Suprapubic skin (tissue), 3 donors: ENCODE measurements at regions not wholly inside any gene's neighbourhood (a gene's known extent, or its start where the extent isn't known, plus 50 kb on each side); places are given as distances from the start of the nearest gene placed in this dataset.

ENCODE experiments used
- EP300 ChIP-seq: sonication (generic); formaldehyde crosslinking; IDR thresholded peaks from one replicate; pipeline ENCODE4 v1.6.1; 2017; ENCODE audit warnings: antibody characterized with exemption
- TF ChIP-seq, protein P1 (sequence below), 2 donors: fragments of 200-600 bp in 1 of 2; fragments of 450-650 bp in 1 of 2; sonication (generic) in 1 of 2; IDR thresholded peaks; one replicate each; pipeline ENCODE4 v1.5.1; 2016 to 2019; ENCODE audit warnings: antibody characterized with exemption in 2 of 2, mild to moderate bottlenecking in 1 of 2, moderate library complexity in 1 of 2

- TF ChIP-seq, protein P1, sequence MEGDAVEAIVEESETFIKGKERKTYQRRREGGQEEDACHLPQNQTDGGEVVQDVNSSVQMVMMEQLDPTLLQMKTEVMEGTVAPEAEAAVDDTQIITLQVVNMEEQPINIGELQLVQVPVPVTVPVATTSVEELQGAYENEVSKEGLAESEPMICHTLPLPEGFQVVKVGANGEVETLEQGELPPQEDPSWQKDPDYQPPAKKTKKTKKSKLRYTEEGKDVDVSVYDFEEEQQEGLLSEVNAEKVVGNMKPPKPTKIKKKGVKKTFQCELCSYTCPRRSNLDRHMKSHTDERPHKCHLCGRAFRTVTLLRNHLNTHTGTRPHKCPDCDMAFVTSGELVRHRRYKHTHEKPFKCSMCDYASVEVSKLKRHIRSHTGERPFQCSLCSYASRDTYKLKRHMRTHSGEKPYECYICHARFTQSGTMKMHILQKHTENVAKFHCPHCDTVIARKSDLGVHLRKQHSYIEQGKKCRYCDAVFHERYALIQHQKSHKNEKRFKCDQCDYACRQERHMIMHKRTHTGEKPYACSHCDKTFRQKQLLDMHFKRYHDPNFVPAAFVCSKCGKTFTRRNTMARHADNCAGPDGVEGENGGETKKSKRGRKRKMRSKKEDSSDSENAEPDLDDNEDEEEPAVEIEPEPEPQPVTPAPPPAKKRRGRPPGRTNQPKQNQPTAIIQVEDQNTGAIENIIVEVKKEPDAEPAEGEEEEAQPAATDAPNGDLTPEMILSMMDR (IDR thresholded peaks at IDR 0.05), result no peak
- no peak for TF ChIP-seq EP300
Measured at GRCh38 chr6:113347436-113347835, 509.7 kb upstream of the MARCKS start.
